ENCODE measurements at regions not wholly inside any gene's neighbourhood (a gene's known extent, or its start where the extent isn't known, plus 50 kb on each side); places are given as distances from the start of the nearest gene placed in this dataset.
"Not testable (repeated sequence)": the region's sequence is repeated elsewhere in the genome, so short reads cannot be mapped to it uniquely, and the experiment has no call there.

DNA sequence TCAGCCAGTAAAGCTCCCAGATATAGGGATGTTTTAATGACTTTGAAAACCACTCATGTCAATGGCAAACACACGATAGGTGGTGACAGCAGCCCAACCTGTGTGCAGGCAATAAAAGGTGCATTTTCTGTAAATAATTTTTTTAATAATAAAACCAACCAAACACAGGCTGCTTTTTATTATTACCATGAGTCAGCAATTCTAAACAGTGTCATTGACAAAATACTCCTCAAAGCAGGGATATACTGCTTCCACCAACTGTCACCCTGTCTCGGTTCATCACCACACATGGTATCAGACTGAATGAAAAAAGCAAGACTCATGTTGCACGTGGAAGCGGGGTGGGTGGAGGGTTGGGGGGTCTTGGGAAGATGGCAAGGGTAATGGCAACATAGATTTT, 195.9 kb downstream of the ANKRD60 start:
- Histone ChIP-seq H3K27ac (ENCODE audit: low read depth, low read length) (no peak overlapping the region), H3K4me3 (ENCODE audit: low read depth, low read length) (no peak overlapping the region), H3K9me3 (ENCODE audit: control insufficient read depth, insufficient read depth, low read length) (no peaks in the 10 kb centered on the region), H3K27me3 (ENCODE audit: control insufficient read depth, insufficient read depth, low read length) (no peaks in the 10 kb centered on the region)
- DNase-seq (ENCODE audit: low read depth, low spot score), result no peak
- TF ChIP-seq, protein P1, sequence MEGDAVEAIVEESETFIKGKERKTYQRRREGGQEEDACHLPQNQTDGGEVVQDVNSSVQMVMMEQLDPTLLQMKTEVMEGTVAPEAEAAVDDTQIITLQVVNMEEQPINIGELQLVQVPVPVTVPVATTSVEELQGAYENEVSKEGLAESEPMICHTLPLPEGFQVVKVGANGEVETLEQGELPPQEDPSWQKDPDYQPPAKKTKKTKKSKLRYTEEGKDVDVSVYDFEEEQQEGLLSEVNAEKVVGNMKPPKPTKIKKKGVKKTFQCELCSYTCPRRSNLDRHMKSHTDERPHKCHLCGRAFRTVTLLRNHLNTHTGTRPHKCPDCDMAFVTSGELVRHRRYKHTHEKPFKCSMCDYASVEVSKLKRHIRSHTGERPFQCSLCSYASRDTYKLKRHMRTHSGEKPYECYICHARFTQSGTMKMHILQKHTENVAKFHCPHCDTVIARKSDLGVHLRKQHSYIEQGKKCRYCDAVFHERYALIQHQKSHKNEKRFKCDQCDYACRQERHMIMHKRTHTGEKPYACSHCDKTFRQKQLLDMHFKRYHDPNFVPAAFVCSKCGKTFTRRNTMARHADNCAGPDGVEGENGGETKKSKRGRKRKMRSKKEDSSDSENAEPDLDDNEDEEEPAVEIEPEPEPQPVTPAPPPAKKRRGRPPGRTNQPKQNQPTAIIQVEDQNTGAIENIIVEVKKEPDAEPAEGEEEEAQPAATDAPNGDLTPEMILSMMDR (IDR thresholded peaks at IDR 0.05; ENCODE audit: low read depth, low read length), result no peak
- ChIA-PET CTCF (no interaction called here), POLR2A (no interaction called here)

DNA sequence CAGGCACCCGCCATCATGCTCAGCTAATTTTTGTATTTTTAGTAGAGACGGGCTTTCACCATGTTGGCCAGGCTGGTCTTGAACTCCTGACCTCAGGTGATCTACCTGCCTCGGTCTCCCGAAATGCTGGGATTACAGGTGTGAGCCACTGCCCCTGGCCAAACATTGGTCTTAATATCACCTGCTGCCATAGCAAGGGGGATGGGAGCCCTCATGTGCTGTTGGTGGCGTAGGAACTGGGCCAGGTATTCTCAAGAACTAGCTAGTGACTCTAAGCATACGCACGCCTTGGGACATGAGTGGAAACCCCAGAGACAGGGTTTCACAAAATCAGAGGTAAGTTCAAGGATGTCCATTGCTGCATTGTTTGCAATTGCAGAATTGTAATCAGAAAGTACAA, 197.1 kb downstream of the ANKRD60 start:
- CTCF ChIA-PET; DNase-seq (ENCODE audit: low read depth, low spot score); POLR2A ChIA-PET; H3K27ac ChIP-seq (ENCODE audit: low read depth, low read length); H3K27me3 ChIP-seq (ENCODE audit: control insufficient read depth, insufficient read depth, low read length); H3K4me3 ChIP-seq (ENCODE audit: low read depth, low read length); H3K9me3 ChIP-seq (ENCODE audit: control insufficient read depth, insufficient read depth, low read length): not testable (repeated sequence)

DNA sequence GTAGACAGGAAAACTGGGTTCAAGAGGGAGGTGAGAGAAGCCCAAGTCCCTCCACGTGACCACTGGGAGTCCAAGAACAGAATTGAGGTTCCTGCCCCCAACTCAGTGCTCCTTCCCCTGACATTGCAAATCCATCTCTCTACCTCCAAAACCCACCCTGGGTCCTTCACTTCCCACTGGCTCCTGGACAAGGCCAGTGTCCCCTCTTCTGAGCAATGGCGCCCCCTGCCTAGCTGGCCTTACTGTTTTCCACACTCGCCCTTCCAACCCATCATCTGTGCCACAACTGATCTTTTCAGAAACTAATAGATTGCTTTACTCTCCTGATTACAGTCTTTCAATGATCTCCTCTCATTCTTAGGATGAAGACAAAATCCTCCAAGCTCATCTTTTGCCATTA, 200.3 kb downstream of the ANKRD60 start:
- TF ChIP-seq, protein P1 (IDR thresholded peaks at IDR 0.05; ENCODE audit: low read depth, low read length), result no peak
- Histone ChIP-seq H3K4me3 (ENCODE audit: low read depth, low read length) (no peak overlapping the region), H3K9me3 (ENCODE audit: control insufficient read depth, insufficient read depth, low read length) (no peaks in the 10 kb centered on the region; the same call in 1 of the 2 replicates), H3K27me3 (ENCODE audit: control insufficient read depth, insufficient read depth, low read length) (no peaks in the 10 kb centered on the region), H3K27ac (ENCODE audit: low read depth, low read length) (no peak overlapping the region)
- no peak for DNase-seq (ENCODE audit: low read depth, low spot score)
- ChIA-PET POLR2A (no interaction called here), CTCF (no interaction called here)

- DNase-seq (ENCODE audit: low read depth, low spot score), result no peak
Measured at GRCh38 chr20:58026361-58026760, 202.1 kb downstream of the ANKRD60 start.

GRCh38 chr20:58025233-58025632, 203.2 kb downstream of the ANKRD60 start:
- Histone ChIP-seq H3K27ac (ENCODE audit: low read depth, low read length) (no peak overlapping the region), H3K4me3 (ENCODE audit: low read depth, low read length) (no peak overlapping the region), H3K27me3 (ENCODE audit: control insufficient read depth, insufficient read depth, low read length) (no peaks in the 10 kb centered on the region), H3K9me3 (ENCODE audit: control insufficient read depth, insufficient read depth, low read length) (no peaks in the 10 kb centered on the region; the same call in 1 of the 2 replicates)
- ChIA-PET CTCF (no interaction called here), POLR2A (no interaction called here)
- TF ChIP-seq, protein P1 (IDR thresholded peaks at IDR 0.05; ENCODE audit: low read depth, low read length), result no peak
- DNase-seq (ENCODE audit: low read depth, low spot score), result no peak

More at GRCh38 chr20:58026361-58026760, 202.1 kb downstream of the ANKRD60 start:
- CTCF ChIA-PET, result no interaction called here
- POLR2A ChIA-PET, result no interaction called here
- no peak overlapping the region for H3K27ac ChIP-seq (ENCODE audit: low read depth, low read length)
- no peaks in the 10 kb centered on the region; the same call in 1 of the 2 replicates for H3K9me3 ChIP-seq (ENCODE audit: control insufficient read depth, insufficient read depth, low read length)
- no peaks in the 10 kb centered on the region for H3K27me3 ChIP-seq (ENCODE audit: control insufficient read depth, insufficient read depth, low read length)
- no peak overlapping the region for H3K4me3 ChIP-seq (ENCODE audit: low read depth, low read length)
- TF ChIP-seq, protein P1 (IDR thresholded peaks at IDR 0.05; ENCODE audit: low read depth, low read length), result no peak

GRCh38 chr20:58024241-58024721, 204.2 kb downstream of the ANKRD60 start:
- ChIA-PET CTCF (no interaction called here), POLR2A (no interaction called here)

More at GRCh38 chr20:58024241-58024721, 204.2 kb downstream of the ANKRD60 start:
- TF ChIP-seq, protein P1 (IDR thresholded peaks at IDR 0.05; ENCODE audit: low read depth, low read length), result no peak
- no peak for DNase-seq (ENCODE audit: low read depth, low spot score)
- H3K4me3 ChIP-seq (ENCODE audit: low read depth, low read length), result no peak overlapping the region
- H3K27ac ChIP-seq (ENCODE audit: low read depth, low read length), result no peak overlapping the region
- no peaks in the 10 kb centered on the region for H3K27me3 ChIP-seq (ENCODE audit: control insufficient read depth, insufficient read depth, low read length)
- no peaks in the 10 kb centered on the region; the same call in 1 of the 2 replicates for H3K9me3 ChIP-seq (ENCODE audit: control insufficient read depth, insufficient read depth, low read length)

All from AG04450 (cell line).